C4-2B (cell line): ENCODE measurements at regions not wholly inside any gene's neighbourhood (a gene's known extent, or its start where the extent isn't known, plus 50 kb on each side); places are given as distances from the start of the nearest gene placed in this dataset.
"Not testable (repeated sequence)": the region's sequence is repeated elsewhere in the genome, so short reads cannot be mapped to it uniquely, and the experiment has no call there.

Source experiments
- H3K27ac ChIP-seq: fragments of 450-650 bp; 2 replicates; pipeline ENCODE4 v1.5.1; 2017
- ZFX ChIP-seq: fragments of 450-650 bp; IDR thresholded peaks from 2 replicates; pipeline ENCODE4 v1.6.1; 2017
- TF ChIP-seq, protein P1 (sequence below): fragments of 450-650 bp; conservative IDR thresholded peaks from 2 replicates; pipeline ENCODE4 v1.5.1; 2017; ENCODE audit warnings: mild to moderate bottlenecking

DNA sequence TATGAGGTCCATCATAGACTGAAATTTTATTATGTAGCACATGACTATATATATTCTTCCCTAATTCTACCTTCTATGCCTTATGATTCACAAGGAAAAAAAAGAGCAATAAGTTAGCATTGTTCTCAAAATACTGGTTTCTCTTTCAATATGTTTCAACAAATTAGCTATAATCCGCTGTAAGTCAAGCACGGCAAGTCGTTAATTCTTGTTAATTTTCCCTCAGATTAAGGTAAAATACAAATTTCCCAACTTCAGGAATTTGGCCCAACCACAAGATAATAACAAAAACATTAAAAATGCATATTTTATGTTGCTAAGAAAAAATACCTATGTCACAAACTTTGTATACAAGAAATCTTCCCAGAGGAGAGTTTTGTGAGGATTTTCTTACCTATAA is 296.5 kb upstream of the GALNTL6 start:
- H3K27ac ChIP-seq = no peak overlapping the region
- TF ChIP-seq, protein P1, sequence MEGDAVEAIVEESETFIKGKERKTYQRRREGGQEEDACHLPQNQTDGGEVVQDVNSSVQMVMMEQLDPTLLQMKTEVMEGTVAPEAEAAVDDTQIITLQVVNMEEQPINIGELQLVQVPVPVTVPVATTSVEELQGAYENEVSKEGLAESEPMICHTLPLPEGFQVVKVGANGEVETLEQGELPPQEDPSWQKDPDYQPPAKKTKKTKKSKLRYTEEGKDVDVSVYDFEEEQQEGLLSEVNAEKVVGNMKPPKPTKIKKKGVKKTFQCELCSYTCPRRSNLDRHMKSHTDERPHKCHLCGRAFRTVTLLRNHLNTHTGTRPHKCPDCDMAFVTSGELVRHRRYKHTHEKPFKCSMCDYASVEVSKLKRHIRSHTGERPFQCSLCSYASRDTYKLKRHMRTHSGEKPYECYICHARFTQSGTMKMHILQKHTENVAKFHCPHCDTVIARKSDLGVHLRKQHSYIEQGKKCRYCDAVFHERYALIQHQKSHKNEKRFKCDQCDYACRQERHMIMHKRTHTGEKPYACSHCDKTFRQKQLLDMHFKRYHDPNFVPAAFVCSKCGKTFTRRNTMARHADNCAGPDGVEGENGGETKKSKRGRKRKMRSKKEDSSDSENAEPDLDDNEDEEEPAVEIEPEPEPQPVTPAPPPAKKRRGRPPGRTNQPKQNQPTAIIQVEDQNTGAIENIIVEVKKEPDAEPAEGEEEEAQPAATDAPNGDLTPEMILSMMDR = no peak
- no peak for TF ChIP-seq ZFX

DNA sequence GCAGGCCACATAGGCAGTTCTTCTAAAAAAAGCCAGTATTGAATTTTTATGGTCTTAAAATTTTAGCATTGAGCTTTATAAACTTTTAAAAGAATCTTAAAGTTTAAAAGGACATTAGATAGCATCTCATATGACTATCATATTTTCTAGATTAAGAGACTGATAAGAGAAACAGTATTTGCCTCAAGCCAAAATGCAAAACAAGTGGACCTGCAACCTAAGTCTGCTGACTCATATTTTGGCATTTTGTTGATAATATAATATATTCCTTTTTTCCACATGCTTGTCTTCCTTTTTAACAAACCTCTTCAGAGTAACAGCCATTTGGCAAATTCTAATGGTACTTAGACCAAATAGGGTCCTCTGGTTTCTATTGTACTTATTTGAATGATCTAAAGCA is 328.5 kb upstream of the GALNTL6 start:
- H3K27ac ChIP-seq = no peak overlapping the region
- TF ChIP-seq, protein P1 = no peak
- TF ChIP-seq ZFX = no peak

DNA sequence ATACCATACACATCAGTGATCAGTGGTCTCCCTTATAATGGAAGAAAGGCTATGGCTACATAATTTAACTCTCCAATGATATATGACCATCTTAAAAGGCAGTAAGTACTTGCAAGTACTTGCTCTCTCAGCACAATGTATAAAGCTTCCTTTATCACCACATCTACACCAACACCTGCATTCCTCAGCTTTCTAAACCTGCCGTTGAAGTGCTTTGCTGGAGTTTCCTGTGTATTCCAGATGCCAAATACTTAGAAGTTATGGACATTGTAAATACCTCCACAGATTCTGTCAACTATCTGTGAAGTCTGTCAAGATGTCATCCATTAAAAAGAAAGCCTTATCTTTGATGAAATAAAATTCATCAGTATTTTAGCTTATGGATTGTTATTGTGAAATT is 335.0 kb upstream of the GALNTL6 start:
- no peak overlapping the region for H3K27ac ChIP-seq
- TF ChIP-seq ZFX = no peak
- TF ChIP-seq, protein P1 = no peak

DNA sequence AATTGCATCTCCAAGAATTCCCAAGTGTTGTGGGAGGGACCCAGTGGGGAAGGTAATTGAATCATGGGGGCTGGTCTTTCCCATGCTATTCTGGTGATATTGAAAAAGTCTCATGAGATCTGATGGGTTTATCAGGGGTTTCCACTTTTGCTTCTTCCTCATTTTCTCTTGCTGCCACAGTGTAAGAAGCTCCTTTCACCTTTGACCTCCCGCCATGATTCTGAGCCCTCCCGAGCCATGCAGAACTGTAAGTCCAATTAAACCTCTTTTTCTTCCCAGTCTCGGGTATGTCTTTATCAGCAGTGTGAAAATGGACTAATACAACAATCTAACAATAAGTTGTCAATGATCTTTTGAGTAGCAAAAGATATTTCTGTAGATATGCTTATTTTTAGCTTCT is 338.1 kb upstream of the GALNTL6 start:
- H3K27ac ChIP-seq = not testable (repeated sequence)

DNA sequence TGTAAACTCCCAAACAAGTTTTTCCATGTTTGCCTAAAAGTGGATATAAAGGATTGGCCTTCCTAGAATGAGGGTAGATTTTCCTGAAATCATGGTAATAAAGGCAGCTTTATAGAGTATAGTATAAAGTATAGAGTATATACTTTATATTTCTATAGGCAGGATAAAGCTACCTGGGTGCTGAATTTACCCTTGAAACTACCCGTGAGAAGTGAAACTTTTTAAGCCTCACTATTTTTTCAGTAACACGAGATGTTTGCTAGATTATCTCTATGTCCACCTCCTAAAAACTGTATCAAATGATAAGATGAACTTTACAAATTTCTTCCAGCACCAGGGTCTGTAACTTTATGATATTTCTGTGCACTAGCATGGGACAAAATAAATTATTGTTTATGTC is 340.0 kb upstream of the GALNTL6 start:
- TF ChIP-seq, protein P1 = no peak
- no peak overlapping the region for H3K27ac ChIP-seq

DNA sequence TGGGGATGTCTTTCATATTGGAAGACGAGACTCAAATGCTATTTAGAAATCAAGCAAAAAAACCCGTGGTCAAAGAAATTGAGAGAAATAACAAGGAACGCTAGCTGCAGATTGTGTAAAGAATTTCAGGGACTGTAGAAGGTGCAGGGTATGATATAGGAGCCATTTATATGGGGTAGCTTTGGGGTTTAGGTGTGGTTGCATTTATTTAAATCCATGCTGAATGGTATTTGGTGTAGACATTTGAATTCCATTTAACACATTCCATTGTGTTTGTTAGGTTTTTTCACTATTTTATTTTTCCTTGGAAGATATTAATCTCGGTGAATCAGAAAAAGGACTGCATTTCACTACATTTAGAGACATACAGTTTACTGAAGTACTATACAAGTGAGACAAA is 341.0 kb upstream of the GALNTL6 start:
- no peak for TF ChIP-seq ZFX
- TF ChIP-seq, protein P1 = no peak

DNA sequence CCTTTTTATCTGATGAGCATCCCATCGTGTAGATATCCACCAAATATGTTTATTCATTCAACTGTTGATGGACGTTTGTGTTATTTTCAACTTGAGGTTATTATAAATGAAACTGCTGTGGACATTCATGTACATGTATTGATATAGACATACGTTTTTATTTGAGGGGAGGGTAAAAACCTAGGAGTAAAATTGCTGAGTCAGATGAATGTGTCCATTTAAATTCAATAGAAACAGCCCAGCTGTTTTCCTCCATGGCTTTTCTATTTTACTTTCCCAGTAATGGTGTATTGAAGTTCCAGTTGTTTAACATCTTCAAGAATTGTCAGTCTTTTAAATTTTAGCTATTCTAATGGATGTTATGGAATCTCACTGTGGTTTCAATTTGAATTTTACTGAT is 348.7 kb upstream of the GALNTL6 start:
- no peak overlapping the region for H3K27ac ChIP-seq
- TF ChIP-seq, protein P1 = no peak
- no peak for TF ChIP-seq ZFX

More for the DNA sequence above, 341.0 kb upstream of the GALNTL6 start:
- H3K27ac ChIP-seq = no peak overlapping the region

DNA sequence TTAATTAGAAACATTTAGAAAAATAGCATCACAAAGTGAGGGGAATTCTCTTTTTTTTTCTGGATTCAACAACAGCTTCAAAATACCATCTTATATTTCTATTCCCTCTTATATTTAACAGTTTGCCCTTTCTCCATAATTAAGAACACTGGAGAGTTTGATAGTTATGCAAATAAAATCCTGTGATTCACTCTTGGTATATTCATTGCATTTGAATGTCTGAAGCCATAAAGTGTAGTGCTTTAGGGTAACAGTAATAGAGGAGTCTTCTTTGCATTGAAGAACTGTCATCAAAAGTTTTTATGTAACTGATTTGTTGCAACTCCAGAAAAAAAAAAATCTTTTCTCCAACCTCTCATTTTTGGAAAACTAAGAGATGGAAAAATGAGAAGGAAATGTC is 352.0 kb upstream of the GALNTL6 start:
- TF ChIP-seq ZFX = no peak
- TF ChIP-seq, protein P1 = no peak

More for the DNA sequence above, 352.0 kb upstream of the GALNTL6 start:
- no peak overlapping the region for H3K27ac ChIP-seq
